ENCODE measurements at regions not wholly inside any gene's neighbourhood (a gene's known extent, or its start where the extent isn't known, plus 50 kb on each side); places are given as distances from the start of the nearest gene placed in this dataset.
"Not testable (repeated sequence)": the region's sequence is repeated elsewhere in the genome, so short reads cannot be mapped to it uniquely, and the experiment has no call there.

GRCh38 chr13:89072979-89073378 is 1401.8 kb downstream of the SLITRK5 start:
- WGBS = 95% methylated on average over 1 of the region's 1 CpG
- Histone ChIP-seq H3K36me3 (ENCODE audit: control insufficient read depth in 2 of 2, insufficient read depth in 2 of 2, low read length in 1 of 2) (no peaks in the 10 kb centered on the region), H3K4me1 (ENCODE audit: control insufficient read depth in 2 of 2, insufficient read depth in 2 of 2, low read length in 2 of 2) (no peaks in the 10 kb centered on the region), H3K9me3 (ENCODE audit: control insufficient read depth in 2 of 2, insufficient read depth in 1 of 2, low read length in 1 of 2) (no peaks in the 10 kb centered on the region), H3K27me3 (ENCODE audit: control insufficient read depth in 2 of 2, insufficient read depth in 1 of 2, low read length in 1 of 2) (no peaks in the 10 kb centered on the region), H3K27ac (ENCODE audit: low read depth in 1 of 2, low read length in 1 of 2) (no peak overlapping the region), H3K4me3 (ENCODE audit: low read length in 2 of 2) (no peak overlapping the region)
- no peak for DNase-seq (ENCODE audit: low read depth in 6 of 9, low spot score in 9 of 9)

DNA sequence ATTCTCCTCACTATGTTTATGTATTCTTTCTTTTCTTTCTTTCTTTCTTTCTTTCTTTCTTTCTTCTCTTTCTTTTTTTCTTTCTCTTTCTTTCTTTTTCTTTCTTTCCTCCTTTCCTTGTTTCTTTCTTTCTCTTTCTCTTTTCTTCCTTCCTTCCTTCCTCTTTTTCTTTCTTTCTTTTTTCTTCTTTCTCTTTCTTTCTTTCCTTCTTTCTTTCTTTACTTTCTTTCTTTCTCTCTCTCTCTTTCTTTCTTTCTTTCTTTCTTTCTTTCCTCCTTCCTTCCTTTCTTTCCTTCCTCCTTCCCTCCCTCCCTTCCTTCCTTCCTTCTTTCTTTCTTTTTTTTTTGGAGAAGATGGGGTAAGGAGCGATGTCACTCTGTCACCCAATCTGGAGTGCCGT is 1405.5 kb downstream of the SLITRK5 start:
- H3K4me3 ChIP-seq (ENCODE audit: low read length in 2 of 2) = no peak overlapping the region
- H3K36me3 ChIP-seq (ENCODE audit: control insufficient read depth in 2 of 2, insufficient read depth in 2 of 2, low read length in 1 of 2) = no peaks in the 10 kb centered on the region
- H3K27ac ChIP-seq (ENCODE audit: low read depth in 1 of 2, low read length in 1 of 2) = no peak overlapping the region
- no peaks in the 10 kb centered on the region for H3K9me3 ChIP-seq (ENCODE audit: control insufficient read depth in 2 of 2, insufficient read depth in 1 of 2, low read length in 1 of 2)
- no peak for DNase-seq (ENCODE audit: low read depth in 6 of 9, low spot score in 9 of 9)
- H3K4me1 ChIP-seq (ENCODE audit: control insufficient read depth in 2 of 2, insufficient read depth in 2 of 2, low read length in 2 of 2) = no peaks in the 10 kb centered on the region
- WGBS = 97% methylated on average over 2 of the region's 2 CpGs
- H3K27me3 ChIP-seq (ENCODE audit: control insufficient read depth in 2 of 2, insufficient read depth in 1 of 2, low read length in 1 of 2) = no peaks in the 10 kb centered on the region

GRCh38 chr13:89082623-89083022 is 1411.5 kb downstream of the SLITRK5 start:
- whole genome bisulfite sequencing = 95% methylated on average over 3 of the region's 3 CpGs
- no peaks in the 10 kb centered on the region for H3K4me1 ChIP-seq (ENCODE audit: control insufficient read depth in 2 of 2, insufficient read depth in 2 of 2, low read length in 2 of 2)
- no peak overlapping the region for H3K27ac ChIP-seq (ENCODE audit: low read depth in 1 of 2, low read length in 1 of 2)
- H3K4me3 ChIP-seq (ENCODE audit: low read length in 2 of 2) = no peak overlapping the region
- H3K27me3 ChIP-seq (ENCODE audit: control insufficient read depth in 2 of 2, insufficient read depth in 1 of 2, low read length in 1 of 2) = no peaks in the 10 kb centered on the region
- no peak for DNase-seq (ENCODE audit: low read depth in 6 of 9, low spot score in 9 of 9)
- no peaks in the 10 kb centered on the region for H3K36me3 ChIP-seq (ENCODE audit: control insufficient read depth in 2 of 2, insufficient read depth in 2 of 2, low read length in 1 of 2)
- H3K9me3 ChIP-seq (ENCODE audit: control insufficient read depth in 2 of 2, insufficient read depth in 1 of 2, low read length in 1 of 2) = no peaks in the 10 kb centered on the region

- H3K27me3 ChIP-seq (ENCODE audit: control insufficient read depth in 2 of 2, insufficient read depth in 1 of 2, low read length in 1 of 2); H3K36me3 ChIP-seq (ENCODE audit: control insufficient read depth in 2 of 2, insufficient read depth in 2 of 2, low read length in 1 of 2); DNase-seq (ENCODE audit: low read depth in 6 of 9, low spot score in 9 of 9); H3K4me3 ChIP-seq (ENCODE audit: low read length in 2 of 2); H3K9me3 ChIP-seq (ENCODE audit: control insufficient read depth in 2 of 2, insufficient read depth in 1 of 2, low read length in 1 of 2); H3K4me1 ChIP-seq (ENCODE audit: control insufficient read depth in 2 of 2, insufficient read depth in 2 of 2, low read length in 2 of 2); H3K27ac ChIP-seq (ENCODE audit: low read depth in 1 of 2, low read length in 1 of 2): not testable (repeated sequence)
- 95% methylated on average over 16 of the region's 16 CpGs for WGBS
Observed at GRCh38 chr13:89088107-89088506, 1416.9 kb downstream of the SLITRK5 start.

- Histone ChIP-seq H3K27me3 (ENCODE audit: control insufficient read depth in 2 of 2, insufficient read depth in 1 of 2, low read length in 1 of 2) (no peaks in the 10 kb centered on the region), H3K4me1 (ENCODE audit: control insufficient read depth in 2 of 2, insufficient read depth in 2 of 2, low read length in 2 of 2) (no peaks in the 10 kb centered on the region), H3K9me3 (ENCODE audit: control insufficient read depth in 2 of 2, insufficient read depth in 1 of 2, low read length in 1 of 2) (no peaks in the 10 kb centered on the region), H3K36me3 (ENCODE audit: control insufficient read depth in 2 of 2, insufficient read depth in 2 of 2, low read length in 1 of 2) (no peaks in the 10 kb centered on the region), H3K27ac (ENCODE audit: low read depth in 1 of 2, low read length in 1 of 2) (no peak overlapping the region), H3K4me3 (ENCODE audit: low read length in 2 of 2) (no peak overlapping the region)
- DNase-seq (ENCODE audit: low read depth in 6 of 9, low spot score in 9 of 9) = no peak
- WGBS = 91% methylated on average over 1 of the region's 1 CpG
Observed at GRCh38 chr13:89097994-89098393, 1426.8 kb downstream of the SLITRK5 start.

GRCh38 chr13:89113744-89114143 is 1442.6 kb downstream of the SLITRK5 start:
- H3K4me3 ChIP-seq (ENCODE audit: low read length in 2 of 2) = no peak overlapping the region
- WGBS = 80% methylated on average over 5 of the region's 5 CpGs
- H3K4me1 ChIP-seq (ENCODE audit: control insufficient read depth in 2 of 2, insufficient read depth in 2 of 2, low read length in 2 of 2) = no peaks in the 10 kb centered on the region
- no peak for DNase-seq (ENCODE audit: low read depth in 6 of 9, low spot score in 9 of 9)
- no peaks in the 10 kb centered on the region for H3K36me3 ChIP-seq (ENCODE audit: control insufficient read depth in 2 of 2, insufficient read depth in 2 of 2, low read length in 1 of 2)
- H3K9me3 ChIP-seq (ENCODE audit: control insufficient read depth in 2 of 2, insufficient read depth in 1 of 2, low read length in 1 of 2) = peaks cover 0 to 3% of the 10 kb centered on the region in 2 donors
- no peak overlapping the region for H3K27ac ChIP-seq (ENCODE audit: low read depth in 1 of 2, low read length in 1 of 2)
- H3K27me3 ChIP-seq (ENCODE audit: control insufficient read depth in 2 of 2, insufficient read depth in 1 of 2, low read length in 1 of 2) = no peaks in the 10 kb centered on the region

DNA sequence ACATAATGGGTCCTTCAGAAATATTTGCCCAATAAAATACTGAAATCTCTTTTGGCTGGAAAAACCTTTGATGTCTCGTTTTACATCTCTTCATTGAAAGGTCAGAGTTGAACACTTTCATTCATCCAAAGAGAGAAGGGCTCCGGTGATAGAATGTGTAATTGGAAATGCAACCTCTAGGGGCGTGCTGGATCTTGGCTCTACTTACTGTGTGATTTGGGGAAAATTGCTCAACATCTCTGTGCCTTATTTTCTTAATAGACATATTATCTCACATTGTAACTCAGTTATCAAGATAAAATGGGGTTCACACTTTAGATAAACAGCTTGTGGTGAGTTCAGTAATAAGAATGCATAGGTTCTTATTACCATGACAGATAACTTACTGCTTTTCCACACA is 1444.1 kb downstream of the SLITRK5 start:
- Histone ChIP-seq H3K36me3 (ENCODE audit: control insufficient read depth in 2 of 2, insufficient read depth in 2 of 2, low read length in 1 of 2) (no peaks in the 10 kb centered on the region), H3K4me1 (ENCODE audit: control insufficient read depth in 2 of 2, insufficient read depth in 2 of 2, low read length in 2 of 2) (no peaks in the 10 kb centered on the region), H3K27ac (ENCODE audit: low read depth in 1 of 2, low read length in 1 of 2) (no peak overlapping the region), H3K4me3 (ENCODE audit: low read length in 2 of 2) (no peak overlapping the region), H3K9me3 (ENCODE audit: control insufficient read depth in 2 of 2, insufficient read depth in 1 of 2, low read length in 1 of 2) (peaks cover 0 to 3% of the 10 kb centered on the region in 2 donors), H3K27me3 (ENCODE audit: control insufficient read depth in 2 of 2, insufficient read depth in 1 of 2, low read length in 1 of 2) (no peaks in the 10 kb centered on the region)
- DNase-seq (ENCODE audit: low read depth in 6 of 9, low spot score in 9 of 9) = no peak
- WGBS = 88% methylated on average over 3 of the region's 3 CpGs

- H3K4me1 ChIP-seq (ENCODE audit: control insufficient read depth in 2 of 2, insufficient read depth in 2 of 2, low read length in 2 of 2) = no peaks in the 10 kb centered on the region
- DNase-seq (ENCODE audit: low read depth in 6 of 9, low spot score in 9 of 9) = no peak
- no peak overlapping the region for H3K27ac ChIP-seq (ENCODE audit: low read depth in 1 of 2, low read length in 1 of 2)
- H3K9me3 ChIP-seq (ENCODE audit: control insufficient read depth in 2 of 2, insufficient read depth in 1 of 2, low read length in 1 of 2) = no peaks in the 10 kb centered on the region
- no peak overlapping the region for H3K4me3 ChIP-seq (ENCODE audit: low read length in 2 of 2)
- no peaks in the 10 kb centered on the region for H3K27me3 ChIP-seq (ENCODE audit: control insufficient read depth in 2 of 2, insufficient read depth in 1 of 2, low read length in 1 of 2)
- WGBS = 64% methylated on average over 3 of the region's 3 CpGs
- H3K36me3 ChIP-seq (ENCODE audit: control insufficient read depth in 2 of 2, insufficient read depth in 2 of 2, low read length in 1 of 2) = no peaks in the 10 kb centered on the region
Observed at GRCh38 chr13:89136678-89137077, 1465.5 kb downstream of the SLITRK5 start.

- Histone ChIP-seq H3K9me3 (ENCODE audit: control insufficient read depth in 2 of 2, insufficient read depth in 1 of 2, low read length in 1 of 2) (no peaks in the 10 kb centered on the region), H3K27me3 (ENCODE audit: control insufficient read depth in 2 of 2, insufficient read depth in 1 of 2, low read length in 1 of 2) (no peaks in the 10 kb centered on the region), H3K36me3 (ENCODE audit: control insufficient read depth in 2 of 2, insufficient read depth in 2 of 2, low read length in 1 of 2) (no peaks in the 10 kb centered on the region), H3K27ac (ENCODE audit: low read depth in 1 of 2, low read length in 1 of 2) (no peak overlapping the region), H3K4me3 (ENCODE audit: low read length in 2 of 2) (no peak overlapping the region), H3K4me1 (ENCODE audit: control insufficient read depth in 2 of 2, insufficient read depth in 2 of 2, low read length in 2 of 2) (no peaks in the 10 kb centered on the region)
- DNase-seq (ENCODE audit: low read depth in 6 of 9, low spot score in 9 of 9) = no peak
Observed at GRCh38 chr13:89150362-89150761, 1479.2 kb downstream of the SLITRK5 start.

DNA sequence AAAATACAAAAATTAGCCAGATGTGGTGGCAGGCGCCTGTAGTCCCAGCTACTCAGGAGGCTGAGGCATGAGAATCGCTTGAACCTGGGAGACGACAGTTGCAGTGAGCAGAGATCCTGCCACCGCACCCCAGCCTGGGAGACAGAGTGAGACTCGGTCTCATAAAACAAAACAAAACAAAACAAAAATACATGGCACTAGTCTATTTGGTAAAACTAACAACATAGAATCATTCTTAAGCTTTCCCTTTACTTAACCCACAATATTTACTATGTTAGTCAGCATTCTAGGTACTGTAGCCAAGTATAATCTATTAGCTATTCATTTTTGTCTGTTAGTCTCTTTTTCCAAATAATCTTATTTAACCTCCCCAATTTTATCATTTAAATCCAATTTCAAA is 1482.8 kb downstream of the SLITRK5 start:
- no peak for DNase-seq (ENCODE audit: low read depth in 6 of 9, low spot score in 9 of 9)
- Histone ChIP-seq H3K4me3 (ENCODE audit: low read length in 2 of 2) (no peak overlapping the region), H3K27me3 (ENCODE audit: control insufficient read depth in 2 of 2, insufficient read depth in 1 of 2, low read length in 1 of 2) (no peaks in the 10 kb centered on the region), H3K36me3 (ENCODE audit: control insufficient read depth in 2 of 2, insufficient read depth in 2 of 2, low read length in 1 of 2) (no peaks in the 10 kb centered on the region), H3K27ac (ENCODE audit: low read depth in 1 of 2, low read length in 1 of 2) (no peak overlapping the region), H3K9me3 (ENCODE audit: control insufficient read depth in 2 of 2, insufficient read depth in 1 of 2, low read length in 1 of 2) (no peaks in the 10 kb centered on the region), H3K4me1 (ENCODE audit: control insufficient read depth in 2 of 2, insufficient read depth in 2 of 2, low read length in 2 of 2) (no peaks in the 10 kb centered on the region)
- 96% methylated on average over 5 of the region's 5 CpGs for WGBS

Measured in thymus (tissue), 11 donors.